ENCODE measurements at regions not wholly inside any gene's neighbourhood (a gene's known extent, or its start where the extent isn't known, plus 50 kb on each side); places are given as distances from the start of the nearest gene placed in this dataset.

DNA sequence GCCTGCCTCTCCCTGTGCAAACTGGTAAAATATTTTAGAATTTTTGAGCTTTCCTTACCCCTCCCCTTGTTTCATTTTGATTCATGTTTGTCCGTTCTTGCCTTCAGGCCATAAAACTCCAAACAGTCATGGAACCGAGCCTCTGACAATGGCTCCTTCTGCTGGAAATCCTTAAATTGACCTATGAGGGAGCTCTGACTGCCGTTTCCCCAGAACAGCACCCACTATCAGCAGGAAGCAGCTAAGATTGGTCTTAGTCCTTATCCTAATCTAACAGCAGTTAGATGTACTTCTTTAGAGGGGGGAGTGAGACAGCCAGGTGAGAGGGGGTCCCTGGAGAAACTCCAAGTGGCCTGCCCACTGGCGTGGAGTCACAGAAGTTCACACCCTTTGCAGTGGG, 106.7 kb downstream of the FAM174A start (continued):
- TF ChIP-seq CHD7 (IDR thresholded peaks at IDR 0.05; ENCODE audit: insufficient replicate concordance, low read length), result no peak
- TF ChIP-seq RFX5 (IDR thresholded peaks at IDR 0.05; ENCODE audit: borderline replicate concordance, low read depth, low read length), result no peak
- TF ChIP-seq CBX8 (IDR thresholded peaks at IDR 0.05; ENCODE audit: borderline replicate concordance, low read depth, low read length), result no peak
- no peak for TF ChIP-seq TAF7 (optimal IDR thresholded peaks at IDR 0.05; ENCODE audit: borderline replicate concordance, low read depth, low read length)
- TF ChIP-seq BCL11A (IDR thresholded peaks at IDR 0.05; ENCODE audit: low read depth in 2 of 2, low read length in 2 of 2), result no peak
- no peak for TF ChIP-seq POLR2A (IDR thresholded peaks at IDR 0.05; ENCODE audit: control extremely low read depth in 1 of 2, low read depth in 2 of 2, low read length in 2 of 2)
- TF ChIP-seq RXRA (IDR thresholded peaks at IDR 0.05; ENCODE audit: insufficient read depth, low read depth, low read length), result no peak

All from H1 (cell line).